BE2C (cell line): ENCODE measurements at regions not wholly inside any gene's neighbourhood (a gene's known extent, or its start where the extent isn't known, plus 50 kb on each side); places are given as distances from the start of the nearest gene placed in this dataset.

Source experiments
- DNase-seq: peaks from one replicate; pipeline ENCODE4 v3.0.0-alpha.2; 2020
- H3K27me3 ChIP-seq: fragments of 250-450 bp; sonication (Bioruptor Pico); 2 replicates; pipeline ENCODE4 v1.5.1; 2020; ENCODE audit warnings: mild to moderate bottlenecking
- H3K36me3 ChIP-seq: fragments of 250-450 bp; sonication (Bioruptor Pico); 2 replicates; pipeline ENCODE4 v1.5.1; 2020; ENCODE audit warnings: mild to moderate bottlenecking
- H3K4me1 ChIP-seq: fragments of 250-450 bp; sonication (Bioruptor Pico); 2 replicates; pipeline ENCODE4 v1.5.1; 2020
- H3K4me3 ChIP-seq: 2 replicates; pipeline ENCODE4 v1.5.1; 2011; ENCODE audit warnings: low read depth, low read length
- H3K9me3 ChIP-seq: fragments of 250-450 bp; sonication (Bioruptor Pico); 2 replicates; pipeline ENCODE4 v1.5.1; 2020
- TF ChIP-seq, protein P1 (sequence below): IDR thresholded peaks from 2 replicates; pipeline ENCODE4 v1.5.1; 2012; ENCODE audit warnings: mild to moderate bottlenecking, low read depth, low read length

DNA sequence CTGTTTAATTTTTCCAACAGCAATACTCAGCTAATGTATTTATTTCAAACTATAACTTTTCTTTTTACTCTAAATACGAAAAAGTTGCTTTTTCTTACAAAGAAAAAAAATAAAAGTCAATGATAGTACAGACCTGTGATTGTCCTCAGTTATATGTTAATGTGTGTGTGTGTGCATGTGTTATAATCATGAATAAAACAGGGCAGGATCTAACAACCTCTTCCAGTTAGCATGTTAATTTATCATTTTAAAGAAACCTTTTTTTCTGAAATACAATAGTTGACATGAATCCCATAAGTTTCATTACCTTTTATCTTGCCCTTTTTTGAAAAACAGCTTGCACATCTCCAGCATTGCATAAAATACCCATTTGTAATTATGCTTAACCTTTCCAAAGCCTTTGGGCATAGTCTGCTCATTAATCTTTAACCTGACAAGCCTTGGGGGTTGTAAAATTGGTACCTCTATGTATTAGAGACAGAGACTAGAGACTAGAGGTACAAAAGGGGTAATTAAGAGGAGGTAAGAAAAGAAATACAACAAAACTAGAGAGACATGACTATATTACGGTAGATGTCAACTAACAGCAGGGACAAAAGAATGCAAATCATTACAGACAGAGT lies 828.1 kb downstream of the OLFM4 start:
- no peak for DNase-seq
- H3K4me1 ChIP-seq: no peaks in the 10 kb centered on the region
- H3K27me3 ChIP-seq: no peaks in the 10 kb centered on the region
- no peak overlapping the region for H3K4me3 ChIP-seq
- no peaks in the 10 kb centered on the region for H3K36me3 ChIP-seq
- TF ChIP-seq, protein P1, sequence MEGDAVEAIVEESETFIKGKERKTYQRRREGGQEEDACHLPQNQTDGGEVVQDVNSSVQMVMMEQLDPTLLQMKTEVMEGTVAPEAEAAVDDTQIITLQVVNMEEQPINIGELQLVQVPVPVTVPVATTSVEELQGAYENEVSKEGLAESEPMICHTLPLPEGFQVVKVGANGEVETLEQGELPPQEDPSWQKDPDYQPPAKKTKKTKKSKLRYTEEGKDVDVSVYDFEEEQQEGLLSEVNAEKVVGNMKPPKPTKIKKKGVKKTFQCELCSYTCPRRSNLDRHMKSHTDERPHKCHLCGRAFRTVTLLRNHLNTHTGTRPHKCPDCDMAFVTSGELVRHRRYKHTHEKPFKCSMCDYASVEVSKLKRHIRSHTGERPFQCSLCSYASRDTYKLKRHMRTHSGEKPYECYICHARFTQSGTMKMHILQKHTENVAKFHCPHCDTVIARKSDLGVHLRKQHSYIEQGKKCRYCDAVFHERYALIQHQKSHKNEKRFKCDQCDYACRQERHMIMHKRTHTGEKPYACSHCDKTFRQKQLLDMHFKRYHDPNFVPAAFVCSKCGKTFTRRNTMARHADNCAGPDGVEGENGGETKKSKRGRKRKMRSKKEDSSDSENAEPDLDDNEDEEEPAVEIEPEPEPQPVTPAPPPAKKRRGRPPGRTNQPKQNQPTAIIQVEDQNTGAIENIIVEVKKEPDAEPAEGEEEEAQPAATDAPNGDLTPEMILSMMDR: no peak
- H3K9me3 ChIP-seq: no peaks in the 10 kb centered on the region; the same call in 1 of the 2 replicates

DNA sequence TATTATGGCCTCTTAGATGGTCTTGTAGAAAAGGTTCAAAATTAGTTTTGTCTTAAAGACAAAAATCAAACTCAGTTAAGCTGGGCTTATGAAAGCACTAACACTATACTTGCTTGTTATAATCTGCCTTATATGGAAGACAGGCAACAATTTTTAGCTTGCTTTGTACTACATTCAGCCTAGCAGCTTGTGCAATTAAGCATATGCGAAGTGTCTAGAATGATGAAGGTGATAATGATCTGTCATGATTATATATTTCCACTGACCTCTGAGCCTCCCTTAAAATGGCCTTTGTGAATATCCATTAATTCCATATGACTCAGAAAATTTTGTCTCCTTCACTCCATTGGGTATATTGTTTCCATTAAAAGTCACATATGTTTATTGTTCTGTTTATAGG lies 834.9 kb downstream of the OLFM4 start:
- no peak for DNase-seq
- H3K36me3 ChIP-seq: no peaks in the 10 kb centered on the region
- TF ChIP-seq, protein P1: no peak
- no peak overlapping the region for H3K4me3 ChIP-seq
- no peaks in the 10 kb centered on the region for H3K9me3 ChIP-seq
- H3K27me3 ChIP-seq: no peaks in the 10 kb centered on the region
- H3K4me1 ChIP-seq: no peaks in the 10 kb centered on the region

GRCh38 chr13:53873558-53873957 lies 844.9 kb downstream of the OLFM4 start:
- H3K4me3 ChIP-seq: no peak overlapping the region
- no peak for DNase-seq
- no peaks in the 10 kb centered on the region for H3K36me3 ChIP-seq
- TF ChIP-seq, protein P1: no peak
- no peaks in the 10 kb centered on the region for H3K9me3 ChIP-seq
- H3K27me3 ChIP-seq: no peaks in the 10 kb centered on the region
- H3K4me1 ChIP-seq: no peaks in the 10 kb centered on the region

GRCh38 chr13:53878861-53879260 lies 850.2 kb downstream of the OLFM4 start:
- Histone ChIP-seq H3K36me3 (no peaks in the 10 kb centered on the region), H3K4me1 (no peaks in the 10 kb centered on the region), H3K27me3 (no peaks in the 10 kb centered on the region), H3K4me3 (no peak overlapping the region), H3K9me3 (no peaks in the 10 kb centered on the region)
- no peak for DNase-seq
- TF ChIP-seq, protein P1: no peak

DNA sequence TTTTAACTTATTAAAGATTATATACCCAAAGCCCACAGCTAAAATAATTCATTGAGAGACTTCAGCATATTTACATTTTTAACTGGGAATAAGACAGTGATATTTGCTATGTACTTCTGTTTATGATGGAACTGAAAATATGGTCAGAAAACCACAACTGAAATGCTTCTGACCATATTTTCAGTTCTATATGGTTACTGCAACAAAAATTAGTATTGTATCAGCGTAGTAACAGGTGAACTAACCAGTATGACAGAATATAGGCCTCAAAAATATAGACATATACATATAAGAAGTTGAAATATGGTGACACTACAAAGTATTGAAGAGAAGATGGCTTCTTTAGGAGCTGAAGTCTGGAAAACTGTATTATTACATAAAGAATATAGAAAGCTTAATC lies 857.4 kb downstream of the OLFM4 start:
- TF ChIP-seq, protein P1: no peak
- H3K9me3 ChIP-seq: no peaks in the 10 kb centered on the region
- DNase-seq: no peak
- H3K4me1 ChIP-seq: no peaks in the 10 kb centered on the region
- no peaks in the 10 kb centered on the region for H3K27me3 ChIP-seq
- no peaks in the 10 kb centered on the region for H3K36me3 ChIP-seq
- H3K4me3 ChIP-seq: no peak overlapping the region

DNA sequence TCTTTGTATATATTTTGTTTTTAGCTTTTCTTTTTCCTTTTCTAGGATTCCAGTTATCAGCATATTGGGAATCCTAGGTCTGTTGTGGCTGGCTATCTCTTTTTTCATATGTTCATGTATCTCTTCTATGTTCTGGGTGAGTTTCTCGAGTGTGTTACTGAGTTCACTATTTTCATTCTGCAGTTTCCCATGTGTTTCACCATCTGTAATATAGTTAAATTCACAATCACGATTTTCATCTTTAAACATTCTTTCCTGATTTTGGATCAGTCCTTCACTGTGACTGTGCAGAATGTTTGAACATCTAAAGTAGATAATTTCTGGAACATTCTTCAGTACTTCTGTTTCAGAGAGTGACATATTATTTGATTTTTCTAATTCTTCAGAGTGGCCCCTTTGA lies 862.1 kb downstream of the OLFM4 start:
- TF ChIP-seq, protein P1: no peak
- Histone ChIP-seq H3K4me3 (no peak overlapping the region), H3K4me1 (no peaks in the 10 kb centered on the region), H3K27me3 (no peaks in the 10 kb centered on the region), H3K9me3 (no peaks in the 10 kb centered on the region), H3K36me3 (no peaks in the 10 kb centered on the region)
- no peak for DNase-seq
